ENCODE measurements at regions not wholly inside any gene's neighbourhood (a gene's known extent, or its start where the extent isn't known, plus 50 kb on each side); places are given as distances from the start of the nearest gene placed in this dataset.

GRCh38 chr1:218990019-218990418 is 183.7 kb upstream of the LYPLAL1 start:
- no peak for DNase-seq

GRCh38 chr1:218991089-218991488 is 182.6 kb upstream of the LYPLAL1 start:
- peak in 1 of 2 donors; percentile 7 for DNase-seq

- DNase-seq = no peak
Measured at GRCh38 chr1:218994615-218995014, 179.1 kb upstream of the LYPLAL1 start.

- DNase-seq = peak; percentile 71 to 82
Measured at GRCh38 chr1:218995091-218995665, 178.5 kb upstream of the LYPLAL1 start.

- no peak for DNase-seq
Measured at GRCh38 chr1:218996362-218996761, 177.3 kb upstream of the LYPLAL1 start.

- DNase-seq = no peak
Measured at GRCh38 chr1:219000005-219000404, 173.7 kb upstream of the LYPLAL1 start.

- DNase-seq = no peak
Measured at GRCh38 chr1:219000631-219001030, 173.0 kb upstream of the LYPLAL1 start.

GRCh38 chr1:219010720-219011119 is 163.0 kb upstream of the LYPLAL1 start:
- no peak for DNase-seq

- no peak for DNase-seq
Measured at GRCh38 chr1:219020386-219020785, 153.3 kb upstream of the LYPLAL1 start.

- no peak for DNase-seq
Measured at GRCh38 chr1:219020846-219021245, 152.8 kb upstream of the LYPLAL1 start.

GRCh38 chr1:219027146-219027673 is 146.5 kb upstream of the LYPLAL1 start:
- DNase-seq = no peak

GRCh38 chr1:219031809-219032208 is 141.9 kb upstream of the LYPLAL1 start:
- DNase-seq = no peak

- no peak for DNase-seq
Measured at GRCh38 chr1:219038398-219038797, 135.3 kb upstream of the LYPLAL1 start.

GRCh38 chr1:219039017-219039681 is 134.5 kb upstream of the LYPLAL1 start:
- DNase-seq = no peak

- DNase-seq = no peak
Measured at GRCh38 chr1:219039682-219040154, 134.0 kb upstream of the LYPLAL1 start.

GRCh38 chr1:219040291-219040690 is 133.4 kb upstream of the LYPLAL1 start:
- no peak for DNase-seq

- no peak for DNase-seq
Measured at GRCh38 chr1:219041141-219041540, 132.5 kb upstream of the LYPLAL1 start.

- DNase-seq = no peak
Measured at GRCh38 chr1:219041818-219042217, 131.9 kb upstream of the LYPLAL1 start.

GRCh38 chr1:219042769-219043168 is 130.9 kb upstream of the LYPLAL1 start:
- DNase-seq = no peak

- DNase-seq = no peak
Measured at GRCh38 chr1:219045246-219045645, 128.4 kb upstream of the LYPLAL1 start.

- DNase-seq = peak; percentile 77 to 81
Measured at GRCh38 chr1:219049501-219049900, 124.2 kb upstream of the LYPLAL1 start.

GRCh38 chr1:219050086-219050821 is 123.4 kb upstream of the LYPLAL1 start:
- peak; percentile 39 to 48 for DNase-seq

- no peak for DNase-seq
Measured at GRCh38 chr1:219050822-219051125, 122.9 kb upstream of the LYPLAL1 start.

All from right lung (tissue), 2 donors.